PC-3 (cell line): ENCODE measurements at regions not wholly inside any gene's neighbourhood (a gene's known extent, or its start where the extent isn't known, plus 50 kb on each side); places are given as distances from the start of the nearest gene placed in this dataset.
"Not testable (repeated sequence)": the region's sequence is repeated elsewhere in the genome, so short reads cannot be mapped to it uniquely, and the experiment has no call there.

Experiments used
- ATAC-seq: fragments of 200-7000 bp; cut with Tn5 transposase; 2 replicates; pipeline ENCODE4 v1.9.1; 2020; ENCODE audit warnings: mild to moderate bottlenecking, moderate library complexity
- BruUV-seq: library from RNA; stranded (reverse); fragments of 400-500 nt; replicated peaks from 2 replicates; lab custom pipeline; 2021; lab: Mats Ljungman, UMichigan
- CTCF ChIA-PET: fragments of 300-600 bp; sonication (Branson Sonifier 250); formaldehyde crosslinking; loops from one replicate; lab custom pipeline; 2022; ENCODE audit warnings: antibody characterized with exemption; lab: Charles Lee
- POLR2A ChIA-PET: fragments of 300-600 bp; sonication (Branson Sonifier 250); formaldehyde crosslinking; loops from one replicate; lab custom pipeline; 2022; ENCODE audit warnings: antibody characterized with exemption; ENCODE audit not compliant: unreplicated experiment; lab: Charles Lee
- DNase-seq: peaks from one replicate; pipeline ENCODE4 v3.0.0-alpha.2; 2015
- H2AFZ ChIP-seq: fragments of 300-600 bp; sonication (generic); 2 replicates; pipeline ENCODE4 v1.6.0; 2016; ENCODE audit warnings: antibody characterized with exemption, low read length
- H3F3A ChIP-seq: fragments of 300-600 bp; sonication (generic); one replicate; pipeline ENCODE4 v1.6.0; 2017; ENCODE audit warnings: antibody characterized with exemption, low read length, control low read depth, mild to moderate bottlenecking; ENCODE audit not compliant: unreplicated experiment
- H3K27ac ChIP-seq: fragments of 300-600 bp; sonication (generic); 2 replicates; pipeline ENCODE4 v1.5.1; 2016; ENCODE audit warnings: mild to moderate bottlenecking, low read length
- H3K27me3 ChIP-seq: fragments of 300-600 bp; sonication (generic); 2 replicates; pipeline ENCODE4 v1.6.1; 2016; ENCODE audit warnings: low read length, mixed read lengths
- H3K36me3 ChIP-seq: fragments of 300-600 bp; sonication (generic); 2 replicates; pipeline ENCODE4 v1.6.1; 2016; ENCODE audit warnings: low read depth, mixed run types, low read length, mixed read lengths
- H3K4me1 ChIP-seq: fragments of 300-600 bp; sonication (generic); 2 replicates; pipeline ENCODE4 v1.5.1; 2016; ENCODE audit warnings: low read length; ENCODE audit not compliant: insufficient read depth
- H3K4me2 ChIP-seq: fragments of 300-600 bp; sonication (generic); 2 replicates; pipeline ENCODE4 v1.6.0; 2016; ENCODE audit warnings: low read length
- H3K4me3 ChIP-seq: fragments of 300-600 bp; sonication (generic); 2 replicates; pipeline ENCODE4 v1.5.1; 2016; ENCODE audit warnings: mild to moderate bottlenecking, low read length, mixed read lengths
- H3K79me2 ChIP-seq: fragments of 300-600 bp; sonication (generic); 2 replicates; pipeline ENCODE4 v1.6.1; 2017; ENCODE audit warnings: low read length, mixed read lengths
- H3K9ac ChIP-seq: fragments of 300-600 bp; sonication (generic); 2 replicates; pipeline ENCODE4 v1.6.0; 2016; ENCODE audit warnings: mild to moderate bottlenecking, low read length
- H3K9me2 ChIP-seq: fragments of 300-600 bp; sonication (generic); replicated peaks from 2 replicates; pipeline ENCODE4 v1.6.1; 2016; ENCODE audit warnings: mixed run types, low read length, mixed read lengths
- H3K9me3 ChIP-seq: fragments of 300-600 bp; sonication (generic); 2 replicates; pipeline ENCODE4 v1.6.1; 2016; ENCODE audit warnings: low read length, mixed read lengths
- H4K20me1 ChIP-seq: fragments of 300-600 bp; sonication (generic); 2 replicates; pipeline ENCODE4 v1.6.1; 2016; ENCODE audit warnings: low read length, mixed read lengths
- EZH2 ChIP-seq: fragments of 300-600 bp; sonication (generic); IDR thresholded peaks from one replicate; pipeline ENCODE4 v1.6.1; 2017; ENCODE audit warnings: antibody characterized with exemption, mild to moderate bottlenecking, low read length; ENCODE audit not compliant: unreplicated experiment
- EZH2phosphoT487 ChIP-seq: fragments of 300-600 bp; sonication (generic); IDR thresholded peaks from 2 replicates; pipeline ENCODE4 v1.6.1; 2018; ENCODE audit warnings: mild to moderate bottlenecking, antibody characterized with exemption, low read length, borderline replicate concordance
- intact Hi-C: fragments of 100-400 bp; cut with micrococcal nuclease; formaldehyde crosslinking; loops from 2 replicates; pipeline ENCODE4 v1.9.0; 2023
- TF ChIP-seq, protein P1 (sequence below): fragments of 300-600 bp; sonication (generic); conservative IDR thresholded peaks from 2 replicates; pipeline ENCODE4 v1.5.1; 2017; ENCODE audit warnings: antibody characterized with exemption, low read depth, mild to moderate bottlenecking, low read length

DNA sequence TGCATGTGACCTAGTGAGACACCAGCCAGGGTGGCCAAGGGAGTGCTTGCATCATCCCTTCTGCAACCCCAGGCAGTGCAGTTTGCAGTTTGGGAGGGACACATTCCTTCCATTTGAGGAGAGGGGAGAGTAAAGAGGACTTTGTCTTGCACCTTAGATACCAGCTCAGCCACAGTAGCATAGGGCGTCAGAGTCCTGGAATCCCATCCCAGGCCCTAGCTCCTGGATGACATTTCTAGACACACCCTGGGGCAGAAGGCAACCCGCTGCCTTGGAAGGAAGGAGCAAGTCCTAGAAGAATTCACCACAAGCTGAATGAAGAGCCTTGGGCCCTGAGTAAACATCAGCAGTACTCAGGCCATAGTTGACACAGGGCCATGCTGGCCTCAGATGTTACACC, 680.4 kb upstream of the IMPG1 start:
- Histone ChIP-seq H3K27ac (no peak overlapping the region), H2AFZ (no peak overlapping the region), H3K9me2 (no peaks in the 10 kb centered on the region), H3K27me3 (no peaks in the 10 kb centered on the region), H3K79me2 (no peaks in the 10 kb centered on the region), H3K9me3 (no peaks in the 10 kb centered on the region), H3K9ac (no peak overlapping the region), H3K4me2 (no peak overlapping the region), H3F3A (no peaks in the 10 kb centered on the region), H3K4me3 (no peak overlapping the region), H3K36me3 (no peaks in the 10 kb centered on the region), H4K20me1 (no peaks in the 10 kb centered on the region), H3K4me1 (no peaks in the 10 kb centered on the region)
- no peak for ATAC-seq
- intact Hi-C loops = no loop called here
- no peak for TF ChIP-seq EZH2phosphoT487
- TF ChIP-seq EZH2 = no peak
- TF ChIP-seq, protein P1, sequence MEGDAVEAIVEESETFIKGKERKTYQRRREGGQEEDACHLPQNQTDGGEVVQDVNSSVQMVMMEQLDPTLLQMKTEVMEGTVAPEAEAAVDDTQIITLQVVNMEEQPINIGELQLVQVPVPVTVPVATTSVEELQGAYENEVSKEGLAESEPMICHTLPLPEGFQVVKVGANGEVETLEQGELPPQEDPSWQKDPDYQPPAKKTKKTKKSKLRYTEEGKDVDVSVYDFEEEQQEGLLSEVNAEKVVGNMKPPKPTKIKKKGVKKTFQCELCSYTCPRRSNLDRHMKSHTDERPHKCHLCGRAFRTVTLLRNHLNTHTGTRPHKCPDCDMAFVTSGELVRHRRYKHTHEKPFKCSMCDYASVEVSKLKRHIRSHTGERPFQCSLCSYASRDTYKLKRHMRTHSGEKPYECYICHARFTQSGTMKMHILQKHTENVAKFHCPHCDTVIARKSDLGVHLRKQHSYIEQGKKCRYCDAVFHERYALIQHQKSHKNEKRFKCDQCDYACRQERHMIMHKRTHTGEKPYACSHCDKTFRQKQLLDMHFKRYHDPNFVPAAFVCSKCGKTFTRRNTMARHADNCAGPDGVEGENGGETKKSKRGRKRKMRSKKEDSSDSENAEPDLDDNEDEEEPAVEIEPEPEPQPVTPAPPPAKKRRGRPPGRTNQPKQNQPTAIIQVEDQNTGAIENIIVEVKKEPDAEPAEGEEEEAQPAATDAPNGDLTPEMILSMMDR = no peak
- POLR2A ChIA-PET = no interaction called here
- CTCF ChIA-PET = no interaction called here
- no TSS peak for BruUV-seq
- no peak for DNase-seq

DNA sequence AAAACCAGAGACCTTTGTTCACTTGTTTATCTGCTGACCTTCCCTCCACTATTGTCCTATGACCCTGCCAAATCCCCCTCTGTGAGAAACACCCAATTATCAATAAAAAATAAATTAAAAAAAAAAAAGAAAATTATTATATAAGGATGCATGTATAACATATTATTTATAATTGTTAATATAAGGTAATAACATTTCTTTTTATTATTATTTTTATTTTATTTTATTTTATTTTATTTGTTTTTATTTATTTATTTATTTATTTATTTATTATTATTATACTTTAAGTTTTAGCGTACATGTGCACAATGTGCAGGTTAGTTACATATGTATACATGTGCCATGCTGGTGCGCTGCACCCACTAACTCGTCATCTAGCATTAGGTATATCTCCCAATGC, 672.9 kb upstream of the IMPG1 start:
- POLR2A ChIA-PET, H3K79me2 ChIP-seq, BruUV-seq: not testable (repeated sequence)

DNA sequence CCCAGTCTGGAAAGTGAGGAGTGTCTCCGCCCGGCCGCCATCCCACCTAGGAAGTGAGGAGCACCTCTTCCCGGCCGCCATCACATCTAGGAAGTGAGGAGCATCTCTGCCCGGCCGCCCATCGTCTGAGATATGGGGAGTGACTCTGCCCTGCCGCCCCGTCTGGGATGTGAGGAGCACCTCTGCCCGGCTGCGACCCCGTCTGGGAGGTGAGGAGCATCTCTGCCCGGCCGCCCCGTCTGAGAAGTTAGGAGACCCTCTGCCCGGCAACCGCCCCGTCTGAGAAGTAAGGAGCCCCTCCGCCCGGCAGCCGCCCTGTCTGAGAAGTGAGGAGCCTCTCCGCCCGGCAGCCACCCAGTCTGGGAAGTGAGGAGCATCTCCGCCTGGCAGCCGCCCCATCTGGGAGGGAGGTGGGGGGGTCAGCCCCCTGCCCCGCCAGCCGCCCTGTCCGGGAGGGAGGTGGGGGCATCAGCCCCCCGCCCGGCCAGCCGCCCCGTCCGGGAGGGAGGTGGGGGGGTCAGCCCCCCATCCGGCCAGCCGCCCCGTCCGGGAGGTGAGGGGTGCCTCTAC, 671.8 kb upstream of the IMPG1 start:
- H3K27ac ChIP-seq, H3K27me3 ChIP-seq, H2AFZ ChIP-seq, H3K79me2 ChIP-seq, H3K9me3 ChIP-seq, H3K9me2 ChIP-seq, DNase-seq, intact Hi-C loops, H3K4me3 ChIP-seq, POLR2A ChIA-PET, H4K20me1 ChIP-seq, H3K4me1 ChIP-seq, BruUV-seq, CTCF ChIA-PET, H3K36me3 ChIP-seq, H3F3A ChIP-seq, H3K9ac ChIP-seq, ATAC-seq, H3K4me2 ChIP-seq: not testable (repeated sequence)

More for the DNA sequence above, 672.9 kb upstream of the IMPG1 start:
- H3K9me3 ChIP-seq, H3F3A ChIP-seq, H2AFZ ChIP-seq, H3K4me1 ChIP-seq, CTCF ChIA-PET, DNase-seq, ATAC-seq, H3K9ac ChIP-seq, H3K36me3 ChIP-seq, H3K4me2 ChIP-seq, H3K4me3 ChIP-seq, H3K27me3 ChIP-seq, intact Hi-C loops, H4K20me1 ChIP-seq, H3K27ac ChIP-seq, H3K9me2 ChIP-seq: not testable (repeated sequence)

DNA sequence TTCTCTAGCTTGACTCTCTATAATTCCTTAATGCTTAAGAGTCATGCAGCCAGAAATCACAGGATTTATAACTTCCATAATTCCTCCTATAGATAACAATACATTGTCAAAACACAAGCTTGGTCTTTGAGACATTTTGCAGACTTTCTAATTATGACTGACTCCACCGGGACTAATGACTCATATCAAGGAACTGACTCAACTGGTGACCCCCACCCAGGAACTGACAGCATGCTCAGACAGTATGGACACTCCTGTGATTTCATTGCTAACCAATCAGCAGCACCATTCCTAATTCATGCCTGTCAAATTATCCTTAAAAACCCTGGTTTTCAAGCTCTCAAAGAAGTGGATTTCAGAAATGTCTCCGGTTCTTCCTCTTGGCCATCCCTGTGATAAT, 670.5 kb upstream of the IMPG1 start:
- H3K4me3 ChIP-seq = no peak overlapping the region
- ATAC-seq (no peak), DNase-seq (no peak)
- intact Hi-C loops = no loop called here
- no peaks in the 10 kb centered on the region for H3K27me3 ChIP-seq
- no peak overlapping the region for H3K27ac ChIP-seq
- H3K79me2 ChIP-seq = no peaks in the 10 kb centered on the region
- no peak overlapping the region for H3K9ac ChIP-seq
- no peak overlapping the region for H3K4me2 ChIP-seq
- H3K4me1 ChIP-seq = no peaks in the 10 kb centered on the region
- no peak overlapping the region for H2AFZ ChIP-seq
- no TSS peak for BruUV-seq
- H3K36me3 ChIP-seq = no peaks in the 10 kb centered on the region
- no peaks in the 10 kb centered on the region for H4K20me1 ChIP-seq
- H3K9me3 ChIP-seq = no peaks in the 10 kb centered on the region
- no peaks in the 10 kb centered on the region for H3K9me2 ChIP-seq
- H3F3A ChIP-seq = no peaks in the 10 kb centered on the region
- TF ChIP-seq EZH2 = no peak
- ChIA-PET POLR2A (no interaction called here), CTCF (no interaction called here)
